SK-N-SH treated with all-trans-retinoic acid at 6 μM for 48 hours (cell line): ENCODE measurements at regions not wholly inside any gene's neighbourhood (a gene's known extent, or its start where the extent isn't known, plus 50 kb on each side); places are given as distances from the start of the nearest gene placed in this dataset.

ENCODE experiments used
- ATAC-seq: fragments of 200-7000 bp; cut with Tn5 transposase; 3 replicates; pipeline ENCODE4 v1.9.1; 2020; ENCODE audit warnings: mild to moderate bottlenecking, moderate library complexity
- ARNTL ChIP-seq: fragments of 450-650 bp; formaldehyde crosslinking; IDR thresholded peaks from 2 replicates; pipeline ENCODE4 v1.5.0; 2020; ENCODE audit warnings: low read depth, mild to moderate bottlenecking, moderate library complexity, borderline replicate concordance
- BACH2 ChIP-seq: fragments of 250-450 bp; sonication (Bioruptor Pico); IDR thresholded peaks from 2 replicates; pipeline ENCODE4 v1.9.0; 2021; ENCODE audit warnings: mild to moderate bottlenecking, borderline replicate concordance
- CSDC2 ChIP-seq: fragments of 250-450 bp; sonication (Bioruptor Pico); IDR thresholded peaks from 2 replicates; pipeline ENCODE4 v1.5.0; 2020; ENCODE audit warnings: mild to moderate bottlenecking, moderate library complexity
- ESRRG ChIP-seq: fragments of 250-450 bp; sonication (Bioruptor Pico); IDR thresholded peaks from 2 replicates; pipeline ENCODE4 v1.6.1; 2021; ENCODE audit warnings: mild to moderate bottlenecking
- GLIS3 ChIP-seq: fragments of 250-450 bp; sonication (Bioruptor Pico); IDR thresholded peaks from 2 replicates; pipeline ENCODE4 v1.5.0; 2020; ENCODE audit warnings: mild to moderate bottlenecking, moderate library complexity
- OSR1 ChIP-seq: fragments of 250-450 bp; sonication (Bioruptor Pico); IDR thresholded peaks from 2 replicates; pipeline ENCODE4 v1.8.0; 2022; ENCODE audit warnings: moderate library complexity, mild to moderate bottlenecking, inconsistent platforms
- PPARA ChIP-seq: fragments of 250-450 bp; sonication (Bioruptor Pico); IDR thresholded peaks from 2 replicates; pipeline ENCODE4 v1.5.0; 2020; ENCODE audit warnings: mild to moderate bottlenecking, borderline replicate concordance
- RARB ChIP-seq: fragments of 250-450 bp; sonication (Bioruptor Pico); IDR thresholded peaks from 2 replicates; pipeline ENCODE4 v1.8.0; 2021; ENCODE audit warnings: mild to moderate bottlenecking, moderate library complexity
- TCF4 ChIP-seq: fragments of 250-450 bp; sonication (Bioruptor Pico); IDR thresholded peaks from 2 replicates; pipeline ENCODE4 v1.8.0; 2021; ENCODE audit warnings: mild to moderate bottlenecking, moderate library complexity, borderline replicate concordance
- TOX ChIP-seq: fragments of 250-450 bp; sonication (Bioruptor Pico); IDR thresholded peaks from 2 replicates; pipeline ENCODE4 v1.8.0; 2021; ENCODE audit warnings: mild to moderate bottlenecking, moderate library complexity, borderline replicate concordance
- ZC3H10 ChIP-seq: fragments of 250-450 bp; sonication (Bioruptor Pico); IDR thresholded peaks from 2 replicates; pipeline ENCODE4 v1.5.1; 2021; ENCODE audit warnings: mild to moderate bottlenecking, moderate library complexity
- ZFP3 ChIP-seq: fragments of 250-450 bp; sonication (Bioruptor Pico); IDR thresholded peaks from 2 replicates; pipeline ENCODE4 v1.5.0; 2020; ENCODE audit warnings: mild to moderate bottlenecking, moderate library complexity
- ZFP30 ChIP-seq: fragments of 450-650 bp; formaldehyde crosslinking; IDR thresholded peaks from 2 replicates; pipeline ENCODE4 v1.5.0; 2022; ENCODE audit warnings: mild to moderate bottlenecking, moderate library complexity
- ZNF70 ChIP-seq: fragments of 450-650 bp; formaldehyde crosslinking; IDR thresholded peaks from 2 replicates; pipeline ENCODE4 v1.5.0; 2020; ENCODE audit warnings: mild to moderate bottlenecking, moderate library complexity
- ZNF8 ChIP-seq: fragments of 450-650 bp; formaldehyde crosslinking; IDR thresholded peaks from 2 replicates; pipeline ENCODE4 v1.5.0; 2020; ENCODE audit warnings: mild to moderate bottlenecking, moderate library complexity
- TF ChIP-seq, protein P1 (sequence below): fragments of 250-450 bp; sonication (Bioruptor Pico); IDR thresholded peaks from 2 replicates; pipeline ENCODE4 v1.5.1; 2021; ENCODE audit warnings: mild to moderate bottlenecking, moderate library complexity
- TF ChIP-seq, protein P2 (sequence below): fragments of 250-450 bp; sonication (Bioruptor Pico); IDR thresholded peaks from 2 replicates; pipeline ENCODE4 v1.8.0; 2021; ENCODE audit warnings: low read depth, mild to moderate bottlenecking, moderate library complexity, borderline replicate concordance
- TF ChIP-seq, protein P3 (sequence below): fragments of 250-450 bp; sonication (Bioruptor Pico); IDR thresholded peaks from 2 replicates; pipeline ENCODE4 v1.5.0; 2020; ENCODE audit warnings: mild to moderate bottlenecking, moderate library complexity

DNA sequence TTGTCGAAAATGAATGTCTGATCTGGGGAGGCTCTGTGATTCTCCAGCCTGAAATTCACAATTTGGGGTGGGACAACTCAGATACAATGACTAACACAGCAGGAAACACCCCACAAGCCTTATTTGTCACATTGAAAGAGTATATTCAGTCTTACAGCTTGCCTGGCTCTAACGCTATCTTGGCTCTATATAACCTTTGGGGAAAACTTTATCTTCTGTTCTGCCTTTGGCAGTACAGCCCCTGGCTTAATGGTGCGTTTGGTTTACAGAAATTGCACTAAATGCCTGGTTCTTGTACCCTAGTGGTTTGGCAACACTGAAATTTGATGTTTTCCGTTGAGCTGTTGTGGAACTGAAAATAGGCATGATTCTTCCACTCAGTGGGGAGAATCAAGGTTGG lies 178.1 kb upstream of the VEGFC start:
- TF ChIP-seq PPARA (CRISPR knock-in tag) (no peak), GLIS3 (no peak), TCF4 (CRISPR knock-in tag) (no peak), CSDC2 (CRISPR knock-in tag) (no peak), ESRRG (no peak), RARB (CRISPR knock-in tag) (no peak), ZFP3 (CRISPR knock-in tag) (no peak), ZNF70 (CRISPR knock-in tag) (no peak), ZNF8 (CRISPR knock-in tag) (no peak)
- TF ChIP-seq, protein P1, sequence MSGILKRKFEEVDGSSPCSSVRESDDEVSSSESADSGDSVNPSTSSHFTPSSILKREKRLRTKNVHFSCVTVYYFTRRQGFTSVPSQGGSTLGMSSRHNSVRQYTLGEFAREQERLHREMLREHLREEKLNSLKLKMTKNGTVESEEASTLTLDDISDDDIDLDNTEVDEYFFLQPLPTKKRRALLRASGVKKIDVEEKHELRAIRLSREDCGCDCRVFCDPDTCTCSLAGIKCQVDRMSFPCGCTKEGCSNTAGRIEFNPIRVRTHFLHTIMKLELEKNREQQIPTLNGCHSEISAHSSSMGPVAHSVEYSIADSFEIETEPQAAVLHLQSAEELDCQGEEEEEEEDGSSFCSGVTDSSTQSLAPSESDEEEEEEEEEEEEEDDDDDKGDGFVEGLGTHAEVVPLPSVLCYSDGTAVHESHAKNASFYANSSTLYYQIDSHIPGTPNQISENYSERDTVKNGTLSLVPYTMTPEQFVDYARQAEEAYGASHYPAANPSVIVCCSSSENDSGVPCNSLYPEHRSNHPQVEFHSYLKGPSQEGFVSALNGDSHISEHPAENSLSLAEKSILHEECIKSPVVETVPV (CRISPR knock-in tag) = no peak
- ATAC-seq = no peak

DNA sequence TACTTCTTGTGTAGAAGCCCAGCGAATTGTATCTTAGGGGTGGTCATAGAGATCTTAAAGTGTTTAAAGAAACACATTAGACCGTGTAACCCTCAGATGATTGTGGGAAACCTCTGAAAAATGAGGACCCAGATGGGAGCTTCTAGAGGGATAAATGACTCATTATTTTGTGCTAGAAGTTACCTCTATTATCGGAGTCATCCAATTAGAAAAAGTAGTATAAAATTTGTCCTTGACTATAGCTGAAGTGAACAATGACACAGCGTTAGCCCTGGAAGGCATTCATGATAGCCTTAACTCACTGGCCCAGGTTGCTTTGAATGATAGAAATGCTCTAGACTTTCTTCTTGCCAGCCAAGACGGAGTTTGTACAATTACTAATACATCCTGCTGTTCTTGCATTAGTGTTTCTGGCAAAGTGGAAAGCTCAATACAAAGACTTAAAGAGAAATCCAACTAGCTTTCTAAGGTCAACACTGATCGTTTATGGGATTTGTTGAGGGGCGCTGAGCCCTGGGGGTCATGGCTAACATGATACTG lies 178.9 kb upstream of the VEGFC start:
- no peak for TF ChIP-seq ZC3H10 (CRISPR knock-in tag)
- TF ChIP-seq, protein P2, sequence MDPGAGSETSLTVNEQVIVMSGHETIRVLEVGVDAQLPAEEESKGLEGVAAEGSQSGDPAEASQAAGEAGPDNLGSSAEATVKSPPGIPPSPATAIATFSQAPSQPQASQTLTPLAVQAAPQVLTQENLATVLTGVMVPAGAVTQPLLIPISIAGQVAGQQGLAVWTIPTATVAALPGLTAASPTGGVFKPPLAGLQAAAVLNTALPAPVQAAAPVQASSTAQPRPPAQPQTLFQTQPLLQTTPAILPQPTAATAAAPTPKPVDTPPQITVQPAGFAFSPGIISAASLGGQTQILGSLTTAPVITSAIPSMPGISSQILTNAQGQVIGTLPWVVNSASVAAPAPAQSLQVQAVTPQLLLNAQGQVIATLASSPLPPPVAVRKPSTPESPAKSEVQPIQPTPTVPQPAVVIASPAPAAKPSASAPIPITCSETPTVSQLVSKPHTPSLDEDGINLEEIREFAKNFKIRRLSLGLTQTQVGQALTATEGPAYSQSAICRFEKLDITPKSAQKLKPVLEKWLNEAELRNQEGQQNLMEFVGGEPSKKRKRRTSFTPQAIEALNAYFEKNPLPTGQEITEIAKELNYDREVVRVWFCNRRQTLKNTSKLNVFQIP = no peak

DNA sequence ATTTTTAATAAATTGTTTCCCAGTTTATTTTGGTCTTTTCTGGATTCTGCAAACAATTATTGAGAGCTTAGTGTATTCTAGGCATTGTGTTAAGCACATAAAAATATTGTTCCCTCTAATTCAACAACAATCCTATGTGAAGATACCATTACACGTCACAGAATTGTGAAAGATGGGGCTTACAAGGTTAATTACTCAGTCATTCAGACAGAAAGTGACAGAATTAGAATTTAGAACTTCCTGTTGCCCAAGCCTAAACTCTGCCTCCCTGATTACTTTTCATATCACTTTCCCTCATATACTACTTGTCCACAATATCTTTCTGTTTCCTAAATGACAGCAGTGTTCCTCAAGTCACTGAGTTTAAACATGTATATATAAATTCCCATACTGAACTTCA lies 186.7 kb upstream of the VEGFC start:
- TF ChIP-seq, protein P2 = no peak
- TF ChIP-seq PPARA (CRISPR knock-in tag) (no peak), ARNTL (CRISPR knock-in tag) (no peak), ZNF70 (CRISPR knock-in tag) (no peak), BACH2 (CRISPR knock-in tag) (no peak), ZFP30 (no peak), RARB (CRISPR knock-in tag) (no peak), ZNF8 (CRISPR knock-in tag) (no peak), OSR1 (CRISPR knock-in tag) (no peak)
- TF ChIP-seq, protein P1 (CRISPR knock-in tag) = no peak
- ATAC-seq = no peak

More for the DNA sequence above, 178.9 kb upstream of the VEGFC start:
- ATAC-seq = no peak

DNA sequence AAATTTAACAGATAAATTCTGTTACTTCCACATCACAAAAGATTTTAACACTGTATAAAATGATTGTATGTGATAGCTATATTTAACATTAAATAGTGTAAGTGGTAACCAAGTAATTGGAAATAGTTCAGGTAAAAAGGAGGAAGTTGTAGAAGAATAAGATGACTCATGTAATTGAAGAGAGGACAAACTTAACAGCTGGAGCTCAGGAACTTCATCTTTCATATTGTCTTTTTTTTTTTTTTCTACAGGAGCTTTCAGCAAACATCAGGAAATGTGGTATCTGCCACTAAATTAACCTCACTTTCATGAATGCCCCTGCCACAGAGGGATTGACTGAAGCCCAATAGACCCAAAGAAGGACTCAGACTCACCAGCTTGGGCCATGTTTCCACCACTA lies 188.4 kb upstream of the VEGFC start:
- no peak for TF ChIP-seq GLIS3
- TF ChIP-seq TOX (CRISPR knock-in tag) = no peak
- TF ChIP-seq PPARA (CRISPR knock-in tag) = no peak
- TF ChIP-seq ESRRG = no peak
- TF ChIP-seq, protein P3, sequence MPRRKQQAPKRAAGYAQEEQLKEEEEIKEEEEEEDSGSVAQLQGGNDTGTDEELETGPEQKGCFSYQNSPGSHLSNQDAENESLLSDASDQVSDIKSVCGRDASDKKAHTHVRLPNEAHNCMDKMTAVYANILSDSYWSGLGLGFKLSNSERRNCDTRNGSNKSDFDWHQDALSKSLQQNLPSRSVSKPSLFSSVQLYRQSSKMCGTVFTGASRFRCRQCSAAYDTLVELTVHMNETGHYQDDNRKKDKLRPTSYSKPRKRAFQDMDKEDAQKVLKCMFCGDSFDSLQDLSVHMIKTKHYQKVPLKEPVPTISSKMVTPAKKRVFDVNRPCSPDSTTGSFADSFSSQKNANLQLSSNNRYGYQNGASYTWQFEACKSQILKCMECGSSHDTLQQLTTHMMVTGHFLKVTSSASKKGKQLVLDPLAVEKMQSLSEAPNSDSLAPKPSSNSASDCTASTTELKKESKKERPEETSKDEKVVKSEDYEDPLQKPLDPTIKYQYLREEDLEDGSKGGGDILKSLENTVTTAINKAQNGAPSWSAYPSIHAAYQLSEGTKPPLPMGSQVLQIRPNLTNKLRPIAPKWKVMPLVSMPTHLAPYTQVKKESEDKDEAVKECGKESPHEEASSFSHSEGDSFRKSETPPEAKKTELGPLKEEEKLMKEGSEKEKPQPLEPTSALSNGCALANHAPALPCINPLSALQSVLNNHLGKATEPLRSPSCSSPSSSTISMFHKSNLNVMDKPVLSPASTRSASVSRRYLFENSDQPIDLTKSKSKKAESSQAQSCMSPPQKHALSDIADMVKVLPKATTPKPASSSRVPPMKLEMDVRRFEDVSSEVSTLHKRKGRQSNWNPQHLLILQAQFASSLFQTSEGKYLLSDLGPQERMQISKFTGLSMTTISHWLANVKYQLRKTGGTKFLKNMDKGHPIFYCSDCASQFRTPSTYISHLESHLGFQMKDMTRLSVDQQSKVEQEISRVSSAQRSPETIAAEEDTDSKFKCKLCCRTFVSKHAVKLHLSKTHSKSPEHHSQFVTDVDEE (CRISPR knock-in tag) = no peak
- TF ChIP-seq TCF4 (CRISPR knock-in tag) = no peak
- TF ChIP-seq ZC3H10 (CRISPR knock-in tag) = no peak
- no peak for TF ChIP-seq ZFP3 (CRISPR knock-in tag)
- TF ChIP-seq, protein P1 (CRISPR knock-in tag) = no peak
- TF ChIP-seq ZFP30 = no peak
- TF ChIP-seq CSDC2 (CRISPR knock-in tag) = no peak
- TF ChIP-seq, protein P2 = no peak
- ATAC-seq = no peak
